ENCODE measurements at regions not wholly inside any gene's neighbourhood (a gene's known extent, or its start where the extent isn't known, plus 50 kb on each side); places are given as distances from the start of the nearest gene placed in this dataset.

- H3K79me2 ChIP-seq (ENCODE audit: insufficient read depth, low read length): no peaks in the 10 kb centered on the region
- 0 out of 3 replicates have a peak, but pooled peaks have one; percentile 12 for ATAC-seq (ENCODE audit: insufficient read depth, low read depth)
Observed at GRCh38 chr2:172370821-172371455, 56.4 kb upstream of the ITGA6 start.

GRCh38 chr2:172372436-172372835 lies 55.0 kb upstream of the ITGA6 start:
- H3K27ac ChIP-seq (ENCODE audit: low read length): no peak overlapping the region
- H3K4me3 ChIP-seq (ENCODE audit: low read depth in 1 of 2, low read length in 2 of 2): no peak overlapping the region
- no peaks in the 10 kb centered on the region for H3K27me3 ChIP-seq (ENCODE audit: insufficient read depth, low read length, poor library complexity)
- TF ChIP-seq EZH2 (IDR thresholded peaks at IDR 0.05; ENCODE audit: borderline replicate concordance, low read depth, low read length, severe bottlenecking): no peak
- no peak for TF ChIP-seq CTCF (IDR thresholded peaks at IDR 0.05; ENCODE audit: borderline replicate concordance, extremely low read depth, low read length, poor library complexity, severe bottlenecking)
- H3K4me2 ChIP-seq (ENCODE audit: insufficient read depth, low read length): no peak overlapping the region
- H4K20me1 ChIP-seq (ENCODE audit: insufficient read depth, low read length): no peaks in the 10 kb centered on the region
- H3K79me2 ChIP-seq (ENCODE audit: insufficient read depth, low read length): no peaks in the 10 kb centered on the region
- ATAC-seq (ENCODE audit: insufficient read depth, low read depth) (no peak), DNase-seq (no peak)
- H2AFZ ChIP-seq (ENCODE audit: low read depth, low read length): no peak overlapping the region
- H3K9me3 ChIP-seq (ENCODE audit: insufficient read depth, low read length, severe bottlenecking): no peaks in the 10 kb centered on the region
- H3K36me3 ChIP-seq (ENCODE audit: insufficient read depth, low read length): no peaks in the 10 kb centered on the region
- H3K9ac ChIP-seq (ENCODE audit: low read depth, low read length): no peak overlapping the region
- peaks cover 6% of the 10 kb centered on the region; the same call in 1 of the 2 replicates for H3K4me1 ChIP-seq (ENCODE audit: insufficient read depth, low read length)

More at GRCh38 chr2:172370821-172371455, 56.4 kb upstream of the ITGA6 start:
- Histone ChIP-seq H3K9ac (ENCODE audit: low read depth, low read length) (no peak overlapping the region), H3K4me3 (ENCODE audit: low read depth in 1 of 2, low read length in 2 of 2) (no peak overlapping the region), H3K4me1 (ENCODE audit: insufficient read depth, low read length) (peaks cover 6% of the 10 kb centered on the region; the same call in 1 of the 2 replicates), H3K27me3 (ENCODE audit: insufficient read depth, low read length, poor library complexity) (no peaks in the 10 kb centered on the region), H3K4me2 (ENCODE audit: insufficient read depth, low read length) (no peak overlapping the region), H3K36me3 (ENCODE audit: insufficient read depth, low read length) (no peaks in the 10 kb centered on the region), H3K27ac (ENCODE audit: low read length) (no peak overlapping the region), H2AFZ (ENCODE audit: low read depth, low read length) (no peak overlapping the region), H3K9me3 (ENCODE audit: insufficient read depth, low read length, severe bottlenecking) (no peaks in the 10 kb centered on the region), H4K20me1 (ENCODE audit: insufficient read depth, low read length) (no peaks in the 10 kb centered on the region)
- DNase-seq: no peak
- TF ChIP-seq EZH2 (IDR thresholded peaks at IDR 0.05; ENCODE audit: borderline replicate concordance, low read depth, low read length, severe bottlenecking): no peak
- TF ChIP-seq CTCF (IDR thresholded peaks at IDR 0.05; ENCODE audit: borderline replicate concordance, extremely low read depth, low read length, poor library complexity, severe bottlenecking): no peak

DNA sequence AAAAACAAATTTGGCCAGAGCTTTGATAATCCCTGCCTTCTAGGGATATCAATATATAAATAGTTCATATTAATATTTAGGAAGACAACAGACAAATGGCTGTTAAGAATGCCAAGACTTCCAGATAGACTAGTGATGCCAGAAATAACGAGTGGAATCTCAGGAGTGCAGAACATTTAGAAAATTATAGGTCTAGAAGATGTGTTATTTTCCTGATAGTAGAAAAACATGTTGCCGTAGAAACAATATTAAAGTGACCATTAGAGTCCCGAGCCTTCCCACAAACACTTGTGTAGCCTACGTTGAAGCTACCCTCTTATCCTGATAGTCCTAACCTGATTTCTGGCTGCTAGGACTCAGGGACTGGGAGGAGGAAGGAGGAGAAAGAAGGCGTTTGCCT lies 54.3 kb upstream of the ITGA6 start:
- no peak overlapping the region for H2AFZ ChIP-seq (ENCODE audit: low read depth, low read length)
- peaks cover 6% of the 10 kb centered on the region; the same call in 1 of the 2 replicates for H3K4me1 ChIP-seq (ENCODE audit: insufficient read depth, low read length)
- no peaks in the 10 kb centered on the region for H3K36me3 ChIP-seq (ENCODE audit: insufficient read depth, low read length)
- no peaks in the 10 kb centered on the region for H3K27me3 ChIP-seq (ENCODE audit: insufficient read depth, low read length, poor library complexity)
- ATAC-seq (ENCODE audit: insufficient read depth, low read depth) (no peak), DNase-seq (no peak)
- H3K79me2 ChIP-seq (ENCODE audit: insufficient read depth, low read length): no peaks in the 10 kb centered on the region
- no peak overlapping the region for H3K4me2 ChIP-seq (ENCODE audit: insufficient read depth, low read length)
- H3K27ac ChIP-seq (ENCODE audit: low read length): no peak overlapping the region
- H3K9ac ChIP-seq (ENCODE audit: low read depth, low read length): no peak overlapping the region
- no peaks in the 10 kb centered on the region for H4K20me1 ChIP-seq (ENCODE audit: insufficient read depth, low read length)
- H3K4me3 ChIP-seq (ENCODE audit: low read depth in 1 of 2, low read length in 2 of 2): no peak overlapping the region
- no peaks in the 10 kb centered on the region for H3K9me3 ChIP-seq (ENCODE audit: insufficient read depth, low read length, severe bottlenecking)
- TF ChIP-seq CTCF (IDR thresholded peaks at IDR 0.05; ENCODE audit: borderline replicate concordance, extremely low read depth, low read length, poor library complexity, severe bottlenecking): no peak
- TF ChIP-seq EZH2 (IDR thresholded peaks at IDR 0.05; ENCODE audit: borderline replicate concordance, low read depth, low read length, severe bottlenecking): no peak
